Muscle layer of duodenum (tissue), 2 donors: ENCODE measurements at regions not wholly inside any gene's neighbourhood (a gene's known extent, or its start where the extent isn't known, plus 50 kb on each side); places are given as distances from the start of the nearest gene placed in this dataset.
"Not testable (repeated sequence)": the region's sequence is repeated elsewhere in the genome, so short reads cannot be mapped to it uniquely, and the experiment has no call there.

Source experiments
- H3K27ac ChIP-seq: one replicate; pipeline ENCODE4 v1.7.0; 2013; ENCODE audit warnings: mild to moderate bottlenecking, low read length
- H3K27me3 ChIP-seq: one replicate; pipeline ENCODE4 v1.7.0; 2013; ENCODE audit warnings: low read depth, mild to moderate bottlenecking, control low read depth, low read length
- H3K36me3 ChIP-seq, 2 donors: one replicate each; pipeline ENCODE4 v1.7.0; 2013; ENCODE audit warnings: low read length in 2 of 2, control low read depth in 1 of 2, mild to moderate bottlenecking in 1 of 2; ENCODE audit not compliant: insufficient read depth in 2 of 2, control insufficient read depth in 1 of 2
- H3K4me1 ChIP-seq, 2 donors: one replicate each; pipeline ENCODE4 v1.7.0; 2013; ENCODE audit warnings: low read length in 2 of 2, mild to moderate bottlenecking in 2 of 2, control low read depth in 1 of 2, moderate library complexity in 1 of 2; ENCODE audit not compliant: insufficient read depth in 2 of 2, control insufficient read depth in 1 of 2
- H3K4me3 ChIP-seq, 2 donors: one replicate each; pipeline ENCODE4 v1.7.0; 2013; ENCODE audit warnings: low read length in 2 of 2, low read depth in 1 of 2, mild to moderate bottlenecking in 1 of 2
- H3K9me3 ChIP-seq, 2 donors: one replicate each; pipeline ENCODE4 v1.7.0; 2013; ENCODE audit warnings: low read length in 2 of 2, control low read depth in 1 of 2, mild to moderate bottlenecking in 1 of 2; ENCODE audit not compliant: control insufficient read depth in 1 of 2
- donor health status: healthy.

DNA sequence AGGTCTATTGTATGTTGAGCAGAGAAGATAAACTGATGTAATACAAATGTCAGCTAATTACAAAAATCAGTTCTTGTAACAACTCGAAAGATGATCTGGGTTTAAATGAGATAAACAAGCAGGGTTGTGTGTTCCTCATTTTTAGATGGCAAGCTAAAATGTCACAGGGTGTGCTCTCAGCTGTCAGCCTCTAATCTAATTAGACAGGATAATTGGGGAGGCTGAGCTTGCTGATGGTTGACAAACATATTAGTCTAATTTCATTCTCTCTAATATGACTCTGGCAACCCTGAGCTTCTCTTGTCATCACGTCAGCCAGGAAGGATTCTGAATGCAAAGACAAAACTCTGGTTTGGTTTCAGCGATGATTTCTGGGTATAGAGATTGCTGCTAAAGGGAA is 335.3 kb upstream of the KAZN start:
- Histone ChIP-seq H3K36me3 (no peaks in the 10 kb centered on the region), H3K4me3 (no peak overlapping the region), H3K27me3 (no peaks in the 10 kb centered on the region), H3K9me3 (no peaks in the 10 kb centered on the region), H3K27ac (no peak overlapping the region), H3K4me1 (no peaks in the 10 kb centered on the region)

DNA sequence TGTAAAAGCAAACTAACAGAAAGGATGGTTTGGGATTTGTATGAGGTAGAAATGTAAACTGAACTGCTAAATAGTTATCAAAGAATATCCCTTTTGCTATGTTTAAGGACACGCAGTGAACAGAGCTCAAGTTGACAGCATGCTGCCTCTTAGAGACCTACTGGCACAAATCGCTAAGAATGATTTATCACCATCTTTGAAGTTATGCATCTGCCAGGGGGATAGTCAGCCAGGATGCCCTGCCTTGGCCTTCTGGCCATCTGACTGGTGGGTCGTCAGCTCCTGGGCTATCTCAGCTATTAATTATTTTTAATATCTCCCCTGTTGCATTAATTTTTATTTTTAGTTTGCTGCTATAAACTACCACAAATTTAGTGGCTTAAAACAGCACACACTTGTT is 334.8 kb upstream of the KAZN start:
- H3K4me3 ChIP-seq = no peak overlapping the region
- H3K27ac ChIP-seq = no peak overlapping the region
- no peaks in the 10 kb centered on the region for H3K4me1 ChIP-seq
- no peaks in the 10 kb centered on the region for H3K36me3 ChIP-seq
- H3K27me3 ChIP-seq = no peaks in the 10 kb centered on the region
- no peaks in the 10 kb centered on the region for H3K9me3 ChIP-seq

DNA sequence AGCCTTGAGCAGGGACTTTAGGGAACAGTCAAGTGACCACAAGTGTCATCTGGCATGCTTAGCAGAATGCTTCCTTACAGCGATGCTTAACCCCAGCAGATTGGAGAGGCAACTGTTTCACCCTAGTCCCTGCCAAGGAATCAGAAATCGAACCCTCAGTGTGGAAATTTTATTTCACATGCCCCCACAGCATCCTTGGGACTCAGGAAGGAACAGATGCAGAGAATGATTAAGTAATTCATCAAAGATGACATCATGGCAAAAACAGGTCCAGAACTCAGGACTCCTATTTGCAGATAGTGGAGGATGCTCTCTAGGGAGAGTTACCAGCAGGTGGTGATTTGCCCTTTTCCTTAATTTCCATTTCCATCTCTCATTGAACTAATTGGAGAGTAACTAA is 333.0 kb upstream of the KAZN start:
- Histone ChIP-seq H3K36me3 (no peaks in the 10 kb centered on the region), H3K27me3 (no peaks in the 10 kb centered on the region), H3K4me3 (no peak overlapping the region), H3K9me3 (no peaks in the 10 kb centered on the region), H3K27ac (no peak overlapping the region), H3K4me1 (no peaks in the 10 kb centered on the region)

DNA sequence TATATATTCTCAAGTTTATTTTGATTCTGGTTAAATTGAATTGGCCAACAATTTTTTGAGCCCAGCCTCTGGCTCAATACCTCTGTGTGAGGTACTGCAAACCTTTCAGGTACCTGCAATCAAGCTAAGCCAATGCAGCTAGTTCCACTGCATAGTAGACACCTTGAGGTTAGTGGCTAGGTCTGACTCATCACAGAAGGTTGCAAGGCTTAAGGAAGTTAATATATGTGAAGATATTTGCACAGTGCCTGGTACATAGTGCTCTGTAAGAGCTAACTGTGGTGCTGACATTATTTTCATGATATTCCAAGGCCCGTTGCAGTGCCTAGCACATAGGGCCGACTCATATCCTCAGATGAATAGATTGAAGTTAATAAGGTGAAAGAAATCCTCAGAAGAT is 330.5 kb upstream of the KAZN start:
- Histone ChIP-seq H3K27me3 (no peaks in the 10 kb centered on the region), H3K9me3 (no peaks in the 10 kb centered on the region), H3K27ac (no peak overlapping the region), H3K36me3 (no peaks in the 10 kb centered on the region), H3K4me1 (no peaks in the 10 kb centered on the region), H3K4me3 (no peak overlapping the region)

DNA sequence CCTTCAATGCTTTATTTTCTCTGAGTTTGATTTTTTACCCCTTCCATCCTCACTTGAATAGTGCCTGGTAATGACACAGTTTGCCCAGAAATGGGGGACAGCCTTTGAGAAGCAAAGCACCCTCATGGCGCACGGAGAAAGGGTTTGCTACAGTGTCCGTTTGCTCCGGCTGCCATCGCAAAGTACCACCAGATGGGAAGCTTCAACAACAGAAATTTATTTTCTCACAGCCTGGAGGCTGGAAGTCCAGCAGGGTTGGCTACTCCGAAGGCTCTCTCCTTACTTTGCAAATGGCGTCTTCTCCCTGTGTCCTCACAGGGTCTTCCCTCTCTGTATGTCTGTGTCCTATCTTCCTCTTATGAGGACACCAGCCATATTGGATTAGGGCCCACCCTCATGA is 327.7 kb upstream of the KAZN start:
- no peaks in the 10 kb centered on the region for H3K27me3 ChIP-seq
- H3K9me3 ChIP-seq = no peaks in the 10 kb centered on the region
- no peak overlapping the region for H3K27ac ChIP-seq
- H3K36me3 ChIP-seq = no peaks in the 10 kb centered on the region
- no peak overlapping the region for H3K4me3 ChIP-seq
- no peaks in the 10 kb centered on the region for H3K4me1 ChIP-seq

DNA sequence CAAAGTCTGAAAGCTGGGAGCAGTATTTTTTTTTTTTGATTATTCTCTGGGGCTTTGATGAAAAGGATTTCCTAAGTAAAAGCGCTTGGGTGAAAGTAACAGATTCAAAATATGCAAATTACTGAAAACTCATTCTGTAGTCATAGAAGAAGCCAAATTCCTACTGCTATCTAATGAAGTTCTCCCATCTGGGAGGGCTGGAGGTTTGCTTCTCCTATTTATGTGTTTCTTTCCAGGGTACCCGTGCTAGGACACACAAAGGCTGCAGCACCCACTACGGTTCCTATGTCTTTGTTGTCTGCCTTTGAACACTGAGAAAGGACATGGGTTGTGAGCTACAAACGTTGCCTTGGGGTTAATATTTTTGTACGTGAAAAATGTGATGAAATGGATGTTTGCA is 324.7 kb upstream of the KAZN start:
- no peaks in the 10 kb centered on the region for H3K4me1 ChIP-seq
- no peaks in the 10 kb centered on the region for H3K9me3 ChIP-seq
- H3K27ac ChIP-seq = no peak overlapping the region
- H3K27me3 ChIP-seq = no peaks in the 10 kb centered on the region
- no peaks in the 10 kb centered on the region for H3K36me3 ChIP-seq
- no peak overlapping the region for H3K4me3 ChIP-seq

DNA sequence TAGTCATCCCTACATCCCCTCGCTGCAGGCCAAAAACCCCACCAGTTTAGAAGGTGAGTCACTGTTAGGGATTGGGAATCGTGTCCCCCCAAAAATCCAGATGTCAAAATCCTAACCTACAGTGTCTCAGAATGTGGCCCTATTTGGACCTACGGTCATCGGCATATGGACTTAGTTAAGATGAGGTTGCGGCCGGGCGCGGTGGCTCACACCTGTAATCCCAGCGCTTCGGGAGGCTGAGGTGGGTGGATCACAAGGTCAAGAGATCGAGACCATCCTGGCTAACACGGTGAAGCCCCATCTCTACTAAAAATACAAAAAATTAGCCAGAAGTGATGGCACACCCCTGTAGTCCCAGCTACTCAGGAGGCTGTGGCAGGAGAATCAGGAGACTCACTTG is 318.6 kb upstream of the KAZN start:
- H3K36me3 ChIP-seq, H3K4me1 ChIP-seq, H3K27me3 ChIP-seq, H3K27ac ChIP-seq, H3K4me3 ChIP-seq, H3K9me3 ChIP-seq: not testable (repeated sequence)

DNA sequence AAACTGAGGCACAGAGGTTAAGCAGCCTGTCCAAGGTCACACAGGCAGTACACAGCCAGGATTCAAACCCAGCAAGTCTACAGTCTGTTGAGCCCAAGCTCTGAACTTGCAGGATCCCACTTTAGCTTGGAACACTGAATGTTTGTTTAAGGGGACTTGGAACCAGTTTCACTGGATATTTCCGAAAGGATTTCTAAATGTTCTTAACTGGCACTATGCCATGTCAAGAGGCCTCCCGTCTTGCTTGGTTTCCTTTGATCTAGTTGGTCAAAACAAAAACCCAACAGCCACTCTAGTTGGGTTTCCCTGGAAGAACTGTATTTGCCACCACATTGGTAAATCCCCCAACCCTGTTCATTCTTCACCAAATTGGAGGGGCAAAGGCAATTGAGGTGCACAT is 317.6 kb upstream of the KAZN start:
- Histone ChIP-seq H3K4me1 (peaks cover 0 to 5% of the 10 kb centered on the region in 2 donors), H3K9me3 (no peaks in the 10 kb centered on the region), H3K27ac (no peak overlapping the region), H3K4me3 (no peak overlapping the region), H3K27me3 (no peaks in the 10 kb centered on the region), H3K36me3 (no peaks in the 10 kb centered on the region)

DNA sequence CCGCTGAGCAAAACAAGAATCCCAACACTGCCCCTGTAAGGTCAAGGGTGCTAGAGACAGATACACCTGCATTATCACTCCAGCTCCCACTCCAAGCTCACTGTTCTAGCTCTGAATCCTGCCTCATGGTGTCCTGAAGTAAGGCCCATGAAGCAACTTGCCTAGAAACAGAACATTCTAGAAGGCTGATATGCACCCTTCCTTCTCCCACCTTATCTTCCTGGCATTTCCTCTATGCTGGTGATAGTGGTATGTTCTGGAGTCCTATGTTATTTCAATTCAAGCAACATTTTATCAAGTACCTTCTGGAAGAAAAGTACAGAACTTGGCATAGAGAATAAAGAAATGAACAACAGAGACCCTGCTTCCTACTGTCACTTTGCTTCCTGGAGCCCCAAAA is 317.1 kb upstream of the KAZN start:
- H3K27me3 ChIP-seq = no peaks in the 10 kb centered on the region
- H3K36me3 ChIP-seq = no peaks in the 10 kb centered on the region
- no peak overlapping the region for H3K27ac ChIP-seq
- H3K4me1 ChIP-seq = peaks cover 0 to 5% of the 10 kb centered on the region in 2 donors
- no peaks in the 10 kb centered on the region for H3K9me3 ChIP-seq
- no peak overlapping the region for H3K4me3 ChIP-seq

DNA sequence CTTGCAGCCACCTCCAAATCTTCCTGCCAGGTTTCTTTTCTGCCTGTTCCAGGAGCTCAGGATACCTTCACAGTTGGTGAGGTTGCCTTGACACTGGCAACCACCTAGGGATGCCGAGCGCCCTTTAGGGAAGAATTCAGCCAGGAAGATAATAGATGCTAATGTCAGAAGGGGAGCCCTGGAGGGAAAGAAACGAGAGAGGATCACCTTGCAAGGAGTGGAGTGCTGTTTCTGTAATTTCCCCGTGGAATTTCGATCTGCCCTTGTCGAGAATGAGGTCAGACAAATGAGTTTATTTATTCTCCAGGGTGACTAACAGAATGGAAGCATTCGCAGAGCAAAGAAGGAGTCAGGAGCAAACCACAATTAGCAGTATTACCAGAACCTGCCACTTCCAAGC is 315.8 kb upstream of the KAZN start:
- Histone ChIP-seq H3K4me3 (no peak overlapping the region), H3K27me3 (no peaks in the 10 kb centered on the region), H3K4me1 (peaks cover 0 to 5% of the 10 kb centered on the region in 2 donors), H3K9me3 (no peaks in the 10 kb centered on the region), H3K36me3 (no peaks in the 10 kb centered on the region), H3K27ac (no peak overlapping the region)

DNA sequence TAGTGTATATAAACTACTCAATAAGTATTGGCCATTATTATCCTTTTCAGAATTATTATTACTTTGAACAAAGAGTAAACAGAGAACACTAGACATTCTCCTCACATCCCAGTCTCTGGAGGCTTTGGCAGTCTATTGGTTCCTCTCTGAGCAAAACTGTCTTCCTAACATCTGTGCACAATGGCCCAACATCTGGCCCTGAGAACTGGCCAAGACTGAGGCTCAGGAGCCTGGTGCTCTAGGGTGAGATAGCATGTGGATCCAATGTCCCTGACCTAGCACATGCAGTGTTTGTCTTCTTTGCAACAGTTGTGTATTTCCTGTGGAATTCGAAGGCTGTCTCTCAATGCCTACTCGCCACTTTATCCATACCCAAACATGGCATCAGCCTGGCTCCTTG is 313.2 kb upstream of the KAZN start:
- Histone ChIP-seq H3K4me3 (no peak overlapping the region), H3K4me1 (peaks cover 0 to 5% of the 10 kb centered on the region in 2 donors), H3K9me3 (no peaks in the 10 kb centered on the region), H3K27ac (no peak overlapping the region), H3K27me3 (no peaks in the 10 kb centered on the region), H3K36me3 (no peaks in the 10 kb centered on the region)

DNA sequence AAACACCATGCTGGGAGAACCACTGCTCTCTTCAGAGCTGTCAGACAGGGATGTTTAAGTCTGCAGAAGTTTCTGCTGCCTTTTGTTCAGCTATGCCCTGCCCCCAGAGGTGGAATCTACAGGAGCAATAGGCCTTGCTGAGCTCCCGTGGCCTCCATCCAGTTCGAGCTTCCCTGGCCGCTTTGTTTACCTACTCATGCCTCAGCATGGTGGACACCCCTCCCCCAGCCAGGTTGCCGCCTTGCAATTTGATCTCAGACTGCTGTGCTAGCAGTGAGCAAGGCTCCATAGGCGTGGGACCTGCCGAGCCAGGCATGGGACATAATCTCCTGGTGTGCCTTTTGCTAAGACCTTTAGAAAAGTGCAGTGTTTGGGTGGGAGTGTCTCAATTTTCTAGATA is 307.3 kb upstream of the KAZN start:
- H3K4me1 ChIP-seq, H3K36me3 ChIP-seq, H3K27me3 ChIP-seq, H3K9me3 ChIP-seq, H3K4me3 ChIP-seq, H3K27ac ChIP-seq: not testable (repeated sequence)
